ENCODE measurements at regions not wholly inside any gene's neighbourhood (a gene's known extent, or its start where the extent isn't known, plus 50 kb on each side); places are given as distances from the start of the nearest gene placed in this dataset.

DNA sequence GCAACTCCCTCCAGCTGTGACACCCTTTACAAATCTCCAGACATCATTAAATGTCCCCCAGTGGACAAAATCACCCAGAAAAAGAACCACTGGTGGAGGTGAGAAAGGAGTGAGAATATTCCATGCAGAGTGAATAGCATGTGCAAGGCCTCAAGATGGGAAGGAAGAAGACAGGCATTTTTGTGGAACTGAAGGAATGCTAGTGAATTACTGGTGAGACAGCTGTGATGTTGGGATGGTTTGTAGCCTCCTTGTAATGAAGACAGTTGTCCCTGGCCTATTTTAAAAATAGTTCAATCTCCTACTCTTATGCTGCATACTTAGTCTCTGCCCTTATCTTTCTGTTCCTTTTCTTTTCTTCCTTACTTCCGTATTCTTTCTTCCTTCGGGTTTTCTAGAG, 124.9 kb upstream of the RPS23 start:
- TF ChIP-seq, protein P1, sequence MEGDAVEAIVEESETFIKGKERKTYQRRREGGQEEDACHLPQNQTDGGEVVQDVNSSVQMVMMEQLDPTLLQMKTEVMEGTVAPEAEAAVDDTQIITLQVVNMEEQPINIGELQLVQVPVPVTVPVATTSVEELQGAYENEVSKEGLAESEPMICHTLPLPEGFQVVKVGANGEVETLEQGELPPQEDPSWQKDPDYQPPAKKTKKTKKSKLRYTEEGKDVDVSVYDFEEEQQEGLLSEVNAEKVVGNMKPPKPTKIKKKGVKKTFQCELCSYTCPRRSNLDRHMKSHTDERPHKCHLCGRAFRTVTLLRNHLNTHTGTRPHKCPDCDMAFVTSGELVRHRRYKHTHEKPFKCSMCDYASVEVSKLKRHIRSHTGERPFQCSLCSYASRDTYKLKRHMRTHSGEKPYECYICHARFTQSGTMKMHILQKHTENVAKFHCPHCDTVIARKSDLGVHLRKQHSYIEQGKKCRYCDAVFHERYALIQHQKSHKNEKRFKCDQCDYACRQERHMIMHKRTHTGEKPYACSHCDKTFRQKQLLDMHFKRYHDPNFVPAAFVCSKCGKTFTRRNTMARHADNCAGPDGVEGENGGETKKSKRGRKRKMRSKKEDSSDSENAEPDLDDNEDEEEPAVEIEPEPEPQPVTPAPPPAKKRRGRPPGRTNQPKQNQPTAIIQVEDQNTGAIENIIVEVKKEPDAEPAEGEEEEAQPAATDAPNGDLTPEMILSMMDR (IDR thresholded peaks at IDR 0.05) = no peak
- TF ChIP-seq EP300 (IDR thresholded peaks at IDR 0.05; ENCODE audit: low read depth) = no peak
- TF ChIP-seq POLR2A (IDR thresholded peaks at IDR 0.05) = no peak
- no peak for TF ChIP-seq POLR2AphosphoS5 (IDR thresholded peaks at IDR 0.05)

Measured in transverse colon (tissue), 4 donors.